Nephron progenitor cell (in vitro differentiated cells): ENCODE measurements at regions not wholly inside any gene's neighbourhood (a gene's known extent, or its start where the extent isn't known, plus 50 kb on each side); places are given as distances from the start of the nearest gene placed in this dataset.

ENCODE experiments used
- DNase-seq: peaks from one replicate; pipeline ENCODE4 v3.0.0; 2021
- H3K27ac Mint-ChIP-seq: 2 replicates; pipeline ENCODE4 v1.8.0; 2021; ENCODE audit warnings: mild to moderate bottlenecking, moderate library complexity, mixed read lengths
- H3K27me3 Mint-ChIP-seq: 2 replicates; pipeline ENCODE4 v1.8.0; 2021; ENCODE audit warnings: mild to moderate bottlenecking, low read depth, mixed read lengths; ENCODE audit not compliant: poor library complexity
- H3K36me3 Mint-ChIP-seq: 2 replicates; pipeline ENCODE4 v1.8.0; 2021; ENCODE audit warnings: low read depth, mixed read lengths
- H3K4me1 Mint-ChIP-seq: 2 replicates; pipeline ENCODE4 v1.8.0; 2021; ENCODE audit warnings: mixed read lengths
- H3K4me3 Mint-ChIP-seq: 2 replicates; pipeline ENCODE4 v1.8.0; 2021; ENCODE audit warnings: mild to moderate bottlenecking, moderate library complexity, mixed read lengths
- H3K9me3 Mint-ChIP-seq: 2 replicates; pipeline ENCODE4 v1.8.0; 2021; ENCODE audit warnings: mild to moderate bottlenecking, moderate library complexity, mixed read lengths
- TF ChIP-seq, protein P1 (sequence below): fragments of 200-600 bp; sonication (generic); IDR thresholded peaks from 2 replicates; pipeline ENCODE4 v1.5.0; 2021; ENCODE audit warnings: antibody characterized with exemption

DNA sequence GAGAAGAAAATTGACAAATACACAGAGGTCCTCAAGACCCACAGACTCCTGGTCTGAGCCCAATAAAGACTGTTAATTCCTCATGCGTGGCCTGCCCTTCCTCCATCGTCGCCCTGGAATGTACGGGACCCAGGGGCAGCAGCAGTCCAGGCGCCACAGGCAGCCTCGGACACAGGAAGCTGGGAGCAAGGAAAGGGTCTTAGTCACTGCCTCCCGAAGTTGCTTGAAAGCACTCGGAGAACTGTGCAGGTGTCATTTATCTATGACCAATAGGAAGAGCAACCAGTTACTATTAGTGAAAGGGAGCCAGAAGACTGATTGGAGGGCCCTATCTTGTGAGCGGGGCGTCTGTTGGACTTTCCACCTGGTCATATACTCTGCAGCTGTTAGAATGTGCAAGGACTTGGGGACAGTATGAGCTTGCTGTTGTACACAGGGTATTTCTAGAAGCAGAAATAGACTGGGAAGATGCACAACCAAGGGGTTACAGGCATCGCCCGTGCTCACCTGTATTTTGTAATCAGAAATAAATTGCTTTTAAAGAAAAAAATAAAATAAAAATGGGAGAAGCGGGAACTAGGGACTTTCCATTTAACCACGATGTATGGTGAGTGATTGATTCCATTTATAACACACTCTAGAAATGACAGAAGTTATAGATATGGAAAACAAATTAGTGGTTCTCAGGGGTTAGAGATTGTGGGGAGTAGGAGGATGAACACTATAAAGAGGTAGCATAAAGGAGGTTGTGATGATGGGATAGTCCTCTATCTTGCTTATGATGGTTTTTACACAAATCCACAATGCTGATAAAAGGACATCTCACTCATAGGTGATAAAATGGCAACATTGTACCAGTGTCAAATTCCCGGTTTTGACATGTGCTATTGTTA is 244.7 kb downstream of the MRPL39 start:
- no peak overlapping the region for H3K27ac Mint-ChIP-seq
- no peaks in the 10 kb centered on the region for H3K4me1 Mint-ChIP-seq
- no peaks in the 10 kb centered on the region for H3K9me3 Mint-ChIP-seq
- peaks cover 6% of the 10 kb centered on the region for H3K27me3 Mint-ChIP-seq
- no peak for DNase-seq
- no peaks in the 10 kb centered on the region for H3K36me3 Mint-ChIP-seq
- no peak overlapping the region for H3K4me3 Mint-ChIP-seq
- TF ChIP-seq, protein P1, sequence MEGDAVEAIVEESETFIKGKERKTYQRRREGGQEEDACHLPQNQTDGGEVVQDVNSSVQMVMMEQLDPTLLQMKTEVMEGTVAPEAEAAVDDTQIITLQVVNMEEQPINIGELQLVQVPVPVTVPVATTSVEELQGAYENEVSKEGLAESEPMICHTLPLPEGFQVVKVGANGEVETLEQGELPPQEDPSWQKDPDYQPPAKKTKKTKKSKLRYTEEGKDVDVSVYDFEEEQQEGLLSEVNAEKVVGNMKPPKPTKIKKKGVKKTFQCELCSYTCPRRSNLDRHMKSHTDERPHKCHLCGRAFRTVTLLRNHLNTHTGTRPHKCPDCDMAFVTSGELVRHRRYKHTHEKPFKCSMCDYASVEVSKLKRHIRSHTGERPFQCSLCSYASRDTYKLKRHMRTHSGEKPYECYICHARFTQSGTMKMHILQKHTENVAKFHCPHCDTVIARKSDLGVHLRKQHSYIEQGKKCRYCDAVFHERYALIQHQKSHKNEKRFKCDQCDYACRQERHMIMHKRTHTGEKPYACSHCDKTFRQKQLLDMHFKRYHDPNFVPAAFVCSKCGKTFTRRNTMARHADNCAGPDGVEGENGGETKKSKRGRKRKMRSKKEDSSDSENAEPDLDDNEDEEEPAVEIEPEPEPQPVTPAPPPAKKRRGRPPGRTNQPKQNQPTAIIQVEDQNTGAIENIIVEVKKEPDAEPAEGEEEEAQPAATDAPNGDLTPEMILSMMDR = no peak

DNA sequence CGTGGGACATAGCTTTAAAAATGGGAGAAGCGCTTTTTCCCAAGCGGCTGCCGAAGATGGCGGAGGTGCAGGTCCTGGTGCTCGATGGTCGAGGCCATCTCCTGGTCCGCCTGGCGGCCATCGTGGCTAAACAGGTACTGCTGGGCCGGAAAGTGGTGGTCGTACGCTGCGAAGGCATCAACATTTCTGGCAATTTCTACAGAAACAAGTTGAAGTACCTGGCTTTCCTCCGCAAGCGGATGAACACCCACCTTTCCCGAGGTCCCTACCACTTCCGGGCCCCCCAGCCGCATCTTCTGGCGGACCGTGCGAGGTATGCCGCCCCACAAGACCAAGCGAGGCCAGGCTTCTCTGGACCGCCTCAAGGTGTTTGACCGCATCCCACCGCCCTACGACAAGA is 245.5 kb downstream of the MRPL39 start:
- Mint-ChIP-seq H3K27ac (no peak overlapping the region), H3K27me3 (peaks cover 7% of the 10 kb centered on the region), H3K9me3 (no peaks in the 10 kb centered on the region), H3K36me3 (no peaks in the 10 kb centered on the region), H3K4me3 (no peak overlapping the region), H3K4me1 (no peaks in the 10 kb centered on the region)
- no peak for DNase-seq
- TF ChIP-seq, protein P1 = no peak

DNA sequence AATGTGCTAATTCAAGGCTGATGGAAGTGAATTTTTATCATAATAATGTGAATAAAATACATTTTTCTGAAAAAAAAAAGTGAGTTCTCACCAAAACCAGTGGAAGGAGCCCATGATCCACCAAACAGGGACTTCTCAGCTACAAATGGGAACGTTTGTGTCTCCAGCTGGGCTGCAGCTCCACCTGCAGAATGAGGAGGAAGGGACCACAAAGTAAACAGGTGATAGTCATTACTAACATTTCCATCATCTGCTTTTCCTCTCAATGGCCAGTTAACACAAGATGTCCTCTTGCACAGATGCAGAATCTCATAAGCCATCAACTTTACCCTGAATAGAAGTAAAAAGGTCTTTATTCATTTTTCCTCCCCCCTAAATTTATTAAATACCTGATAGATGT is 246.2 kb downstream of the MRPL39 start:
- TF ChIP-seq, protein P1 = no peak
- Mint-ChIP-seq H3K9me3 (no peaks in the 10 kb centered on the region), H3K27me3 (peaks cover 7% of the 10 kb centered on the region), H3K4me1 (no peaks in the 10 kb centered on the region), H3K36me3 (no peaks in the 10 kb centered on the region), H3K4me3 (no peak overlapping the region), H3K27ac (no peak overlapping the region)
- no peak for DNase-seq

DNA sequence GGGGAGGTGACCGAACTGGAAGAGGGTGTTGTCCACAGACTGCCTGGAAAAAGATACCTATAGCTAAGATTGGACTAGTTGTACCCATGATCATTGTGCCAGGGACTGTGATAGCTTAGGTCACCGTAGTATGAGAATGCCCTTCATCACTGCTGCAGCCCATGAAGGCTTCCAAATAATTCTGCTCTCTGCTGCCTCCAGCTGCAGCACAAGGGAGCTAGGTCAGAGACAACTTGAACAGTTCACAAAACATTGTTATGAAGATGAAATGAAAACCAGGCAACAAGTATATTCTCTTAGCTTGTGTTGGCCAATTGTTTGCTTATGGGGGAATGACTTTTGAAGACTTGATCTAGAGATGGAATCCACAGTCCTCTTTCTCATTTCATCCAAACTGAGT is 246.7 kb downstream of the MRPL39 start:
- TF ChIP-seq, protein P1 = no peak
- peaks cover 7% of the 10 kb centered on the region for H3K27me3 Mint-ChIP-seq
- no peaks in the 10 kb centered on the region for H3K9me3 Mint-ChIP-seq
- DNase-seq = no peak
- H3K27ac Mint-ChIP-seq = no peak overlapping the region
- H3K4me3 Mint-ChIP-seq = no peak overlapping the region
- H3K36me3 Mint-ChIP-seq = no peaks in the 10 kb centered on the region
- no peaks in the 10 kb centered on the region for H3K4me1 Mint-ChIP-seq

DNA sequence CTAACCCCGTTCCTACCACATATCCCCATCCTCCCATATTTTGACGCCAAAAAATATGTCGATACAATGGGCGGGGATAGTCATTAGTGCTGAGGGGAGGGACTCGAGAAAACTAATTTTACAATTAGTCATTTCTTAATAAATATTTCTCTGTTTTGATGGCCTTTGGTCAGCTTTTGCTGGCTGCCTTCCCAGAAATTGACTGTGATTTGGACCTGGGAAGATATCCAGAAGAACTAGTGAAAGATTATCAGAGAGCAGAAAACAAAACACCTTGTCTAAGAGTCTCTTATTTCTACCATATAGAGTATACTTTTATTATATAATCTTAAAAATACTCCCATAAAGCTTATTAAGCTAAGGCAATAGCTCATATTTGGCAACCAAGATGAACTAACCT is 247.6 kb downstream of the MRPL39 start:
- DNase-seq = no peak

More for the DNA sequence above, 247.6 kb downstream of the MRPL39 start:
- Mint-ChIP-seq H3K36me3 (no peaks in the 10 kb centered on the region), H3K4me1 (no peaks in the 10 kb centered on the region), H3K9me3 (no peaks in the 10 kb centered on the region), H3K4me3 (no peak overlapping the region), H3K27me3 (peaks cover 7% of the 10 kb centered on the region), H3K27ac (no peak overlapping the region)
- TF ChIP-seq, protein P1 = no peak
